Adrenal gland (tissue), 9 donors: ENCODE measurements at regions not wholly inside any gene's neighbourhood (a gene's known extent, or its start where the extent isn't known, plus 50 kb on each side); places are given as distances from the start of the nearest gene placed in this dataset.

Experiments used
- DNase-seq, 7 donors: peaks; one replicate each; pipeline ENCODE4 v3.0.0-alpha.2; 2019 to 2020
- H3K27ac ChIP-seq, 5 donors: fragments of 200-600 bp; sonication (generic) in 4 of 5; 1 replicate in 3 of 5; 2 replicates in 2 of 5; pipeline versions ENCODE4 v1.5.1 to v1.8.0; 2016 to 2020; ENCODE audit warnings: mild to moderate bottlenecking in 1 of 5
- H3K27me3 ChIP-seq: fragments of 200-600 bp; 2 replicates; pipeline ENCODE4 v1.8.0; 2021
- H3K36me3 ChIP-seq, 2 donors: fragments of 200-600 bp; replicated peaks in 1 of 2; 1 replicate in 1 of 2; 2 replicates in 1 of 2; pipeline versions ENCODE4 v1.5.1 to v1.8.0; 2018 to 2022
- H3K4me1 ChIP-seq, 2 donors: fragments of 200-600 bp; replicated peaks in 1 of 2; 1 replicate in 1 of 2; 2 replicates in 1 of 2; pipeline versions ENCODE4 v1.5.1 to v1.8.0; 2018 to 2021
- H3K4me3 ChIP-seq, 4 donors: fragments of 200-600 bp; sonication (generic) in 3 of 4; one replicate each; pipeline ENCODE4 v1.5.1; 2016 to 2018
- H3K9me3 ChIP-seq, 3 donors: fragments of 200-600 bp; sonication (generic) in 1 of 3; replicated peaks in 1 of 3; 1 replicate in 2 of 3; 2 replicates in 1 of 3; pipeline versions ENCODE4 v1.5.1 to v1.8.0; 2016 to 2021
- CTCF ChIP-seq, 6 experiments: fragments of 450-650 bp in 4 of 6; fragments of 200-600 bp in 2 of 6; sonication (generic) in 1 of 6; IDR thresholded peaks; 1 replicate in 5 of 6; 2 replicates in 1 of 6; pipeline versions ENCODE4 v1.5.1 to v1.8.0; 2016 to 2021; ENCODE audit warnings: antibody characterized with exemption in 6 of 6, mild to moderate bottlenecking in 2 of 6, moderate library complexity in 1 of 6
- POLR2A ChIP-seq, 2 donors: fragments of 450-650 bp; IDR thresholded peaks; one replicate each; pipeline ENCODE4 v1.6.1; 2017; ENCODE audit warnings: antibody characterized with exemption in 2 of 2, mild to moderate bottlenecking in 2 of 2, moderate library complexity in 1 of 2
- WGBS, 4 donors: extraction: QIAGEN DNeasy Blood & Tissue Kit in 2 of 4; methylation state at CpG; one replicate each; pipeline versions ENCODE4 v1.1.5 to v1.1.7; 2013 to 2017; 5-methylcytosine and 5-hydroxymethylcytosine counted together
- intact Hi-C, 2 donors: fragments of 100-400 bp; cut with DNase I; formaldehyde crosslinking; loops; one replicate each; pipeline versions ENCODE4 v1.14.1 to v1.15.0; 2022 to 2023
- donor health status: healthy with polysubstance abuse.
- donor health status: Bipolar disorder and iron deficiency.
- donor health status: DM: yes; HTN: yes; CAD: no.
- donor health status: DM: no; HTN: no; CAD: no.
- donor health status: DM: no; HTN: no; CAD: no.

- H3K27ac ChIP-seq, result no peak overlapping the region
- no peaks in the 10 kb centered on the region for H3K36me3 ChIP-seq
- intact Hi-C loops, result no loop called here
- no peaks in the 10 kb centered on the region for H3K27me3 ChIP-seq
- WGBS, 4 donors, result 58 to 73% (median 66%) methylated on average over 4 of the region's 4 CpGs
- TF ChIP-seq CTCF (IDR thresholded peaks at IDR 0.05) (no peak), POLR2A (IDR thresholded peaks at IDR 0.05) (no peak)
- H3K9me3 ChIP-seq, result no peaks in the 10 kb centered on the region
- no peaks in the 10 kb centered on the region for H3K4me1 ChIP-seq
- H3K4me3 ChIP-seq, result no peak overlapping the region
- no peak for DNase-seq
Measured at GRCh38 chr5:68746220-68746619, 347.6 kb upstream of the SLC30A5 start.

GRCh38 chr5:68746643-68747420 is 347.0 kb upstream of the SLC30A5 start:
- Histone ChIP-seq H3K4me3 (no peak overlapping the region), H3K4me1 (no peaks in the 10 kb centered on the region), H3K9me3 (no peaks in the 10 kb centered on the region), H3K27me3 (no peaks in the 10 kb centered on the region), H3K36me3 (no peaks in the 10 kb centered on the region), H3K27ac (no peak overlapping the region)
- WGBS, 4 donors, result 73 to 79% (median 78%) methylated on average over 14 of the region's 14 CpGs
- DNase-seq, result no peak
- TF ChIP-seq CTCF (IDR thresholded peaks at IDR 0.05), result no peak
- no peak for TF ChIP-seq POLR2A (IDR thresholded peaks at IDR 0.05)
- intact Hi-C loops, result no loop called here

GRCh38 chr5:68747521-68747920 is 346.3 kb upstream of the SLC30A5 start:
- WGBS, 4 donors, result 65 to 80% (median 68%) methylated on average over 4 of the region's 4 CpGs
- Histone ChIP-seq H3K4me3 (no peak overlapping the region), H3K4me1 (no peaks in the 10 kb centered on the region), H3K36me3 (no peaks in the 10 kb centered on the region), H3K27ac (no peak overlapping the region), H3K27me3 (no peaks in the 10 kb centered on the region), H3K9me3 (no peaks in the 10 kb centered on the region)
- intact Hi-C loops, result no loop called here
- no peak for TF ChIP-seq CTCF (IDR thresholded peaks at IDR 0.05)
- TF ChIP-seq POLR2A (IDR thresholded peaks at IDR 0.05), result no peak
- DNase-seq, result no peak

- no peaks in the 10 kb centered on the region for H3K9me3 ChIP-seq
- DNase-seq, result no peak
- intact Hi-C loops, result no loop called here
- no peak overlapping the region for H3K4me3 ChIP-seq
- no peak overlapping the region for H3K27ac ChIP-seq
- H3K27me3 ChIP-seq, result no peaks in the 10 kb centered on the region
- TF ChIP-seq POLR2A (IDR thresholded peaks at IDR 0.05) (no peak), CTCF (IDR thresholded peaks at IDR 0.05) (no peak)
- H3K36me3 ChIP-seq, result no peaks in the 10 kb centered on the region
- WGBS, 4 donors, result 67 to 75% (median 72%) methylated on average over 3 of the region's 3 CpGs
- no peaks in the 10 kb centered on the region for H3K4me1 ChIP-seq
Measured at GRCh38 chr5:68748101-68748500, 345.7 kb upstream of the SLC30A5 start.
